ENCODE measurements at regions not wholly inside any gene's neighbourhood (a gene's known extent, or its start where the extent isn't known, plus 50 kb on each side); places are given as distances from the start of the nearest gene placed in this dataset.

DNA sequence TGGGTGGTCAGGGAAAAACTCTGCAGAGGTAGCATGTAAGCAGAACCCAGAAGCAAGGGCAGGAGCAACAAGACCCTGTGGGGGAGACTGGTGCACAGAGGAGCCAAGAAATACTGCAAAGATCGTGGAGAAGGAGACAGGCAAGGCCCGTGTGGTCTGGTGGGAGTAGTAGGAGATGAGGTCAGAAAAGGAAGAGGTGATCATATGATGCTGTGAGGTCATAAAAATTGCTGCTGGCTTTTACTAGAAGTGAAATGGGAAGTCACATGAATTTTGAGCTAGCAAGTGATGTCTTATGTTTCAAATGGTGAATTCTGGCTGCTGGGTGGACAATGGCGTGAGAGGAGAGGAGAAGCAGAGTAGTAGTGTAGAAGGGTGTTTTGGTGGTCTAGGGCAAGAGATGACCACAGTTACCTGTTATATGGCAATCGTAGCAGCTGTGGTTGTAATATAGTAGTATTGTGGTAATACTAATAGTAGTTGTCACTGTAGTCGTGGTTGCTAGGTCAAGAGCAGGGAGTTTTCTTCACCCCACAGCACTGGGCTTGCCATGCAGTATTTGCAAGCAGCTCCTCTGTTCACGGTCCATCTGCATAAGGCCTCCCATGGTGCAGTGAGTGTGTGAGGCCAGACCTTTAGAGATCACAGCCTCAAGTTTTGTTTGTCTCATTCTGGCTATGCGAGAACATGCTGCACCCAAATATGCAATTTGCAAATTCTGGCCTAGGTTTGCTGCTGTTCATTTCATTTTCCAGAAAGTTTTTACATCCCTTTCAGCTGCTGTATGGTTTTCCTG, 205.0 kb downstream of the TSHZ3 start:
- TF ChIP-seq GLIS3 (CRISPR knock-in tag; IDR thresholded peaks at IDR 0.05) (no peak), ZNF8 (CRISPR knock-in tag; IDR thresholded peaks at IDR 0.05) (no peak), ZNF70 (CRISPR knock-in tag; IDR thresholded peaks at IDR 0.05) (no peak), ZNF565 (CRISPR knock-in tag; conservative IDR thresholded peaks at IDR 0.05; ENCODE audit: low read depth) (no peak)
- TF ChIP-seq, protein P1, sequence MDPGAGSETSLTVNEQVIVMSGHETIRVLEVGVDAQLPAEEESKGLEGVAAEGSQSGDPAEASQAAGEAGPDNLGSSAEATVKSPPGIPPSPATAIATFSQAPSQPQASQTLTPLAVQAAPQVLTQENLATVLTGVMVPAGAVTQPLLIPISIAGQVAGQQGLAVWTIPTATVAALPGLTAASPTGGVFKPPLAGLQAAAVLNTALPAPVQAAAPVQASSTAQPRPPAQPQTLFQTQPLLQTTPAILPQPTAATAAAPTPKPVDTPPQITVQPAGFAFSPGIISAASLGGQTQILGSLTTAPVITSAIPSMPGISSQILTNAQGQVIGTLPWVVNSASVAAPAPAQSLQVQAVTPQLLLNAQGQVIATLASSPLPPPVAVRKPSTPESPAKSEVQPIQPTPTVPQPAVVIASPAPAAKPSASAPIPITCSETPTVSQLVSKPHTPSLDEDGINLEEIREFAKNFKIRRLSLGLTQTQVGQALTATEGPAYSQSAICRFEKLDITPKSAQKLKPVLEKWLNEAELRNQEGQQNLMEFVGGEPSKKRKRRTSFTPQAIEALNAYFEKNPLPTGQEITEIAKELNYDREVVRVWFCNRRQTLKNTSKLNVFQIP (CRISPR knock-in tag; IDR thresholded peaks at IDR 0.05; ENCODE audit: borderline replicate concordance, low read depth), result no peak
- TF ChIP-seq, protein P2, sequence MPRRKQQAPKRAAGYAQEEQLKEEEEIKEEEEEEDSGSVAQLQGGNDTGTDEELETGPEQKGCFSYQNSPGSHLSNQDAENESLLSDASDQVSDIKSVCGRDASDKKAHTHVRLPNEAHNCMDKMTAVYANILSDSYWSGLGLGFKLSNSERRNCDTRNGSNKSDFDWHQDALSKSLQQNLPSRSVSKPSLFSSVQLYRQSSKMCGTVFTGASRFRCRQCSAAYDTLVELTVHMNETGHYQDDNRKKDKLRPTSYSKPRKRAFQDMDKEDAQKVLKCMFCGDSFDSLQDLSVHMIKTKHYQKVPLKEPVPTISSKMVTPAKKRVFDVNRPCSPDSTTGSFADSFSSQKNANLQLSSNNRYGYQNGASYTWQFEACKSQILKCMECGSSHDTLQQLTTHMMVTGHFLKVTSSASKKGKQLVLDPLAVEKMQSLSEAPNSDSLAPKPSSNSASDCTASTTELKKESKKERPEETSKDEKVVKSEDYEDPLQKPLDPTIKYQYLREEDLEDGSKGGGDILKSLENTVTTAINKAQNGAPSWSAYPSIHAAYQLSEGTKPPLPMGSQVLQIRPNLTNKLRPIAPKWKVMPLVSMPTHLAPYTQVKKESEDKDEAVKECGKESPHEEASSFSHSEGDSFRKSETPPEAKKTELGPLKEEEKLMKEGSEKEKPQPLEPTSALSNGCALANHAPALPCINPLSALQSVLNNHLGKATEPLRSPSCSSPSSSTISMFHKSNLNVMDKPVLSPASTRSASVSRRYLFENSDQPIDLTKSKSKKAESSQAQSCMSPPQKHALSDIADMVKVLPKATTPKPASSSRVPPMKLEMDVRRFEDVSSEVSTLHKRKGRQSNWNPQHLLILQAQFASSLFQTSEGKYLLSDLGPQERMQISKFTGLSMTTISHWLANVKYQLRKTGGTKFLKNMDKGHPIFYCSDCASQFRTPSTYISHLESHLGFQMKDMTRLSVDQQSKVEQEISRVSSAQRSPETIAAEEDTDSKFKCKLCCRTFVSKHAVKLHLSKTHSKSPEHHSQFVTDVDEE (CRISPR knock-in tag; IDR thresholded peaks at IDR 0.05), result no peak
- TF ChIP-seq, protein P3, sequence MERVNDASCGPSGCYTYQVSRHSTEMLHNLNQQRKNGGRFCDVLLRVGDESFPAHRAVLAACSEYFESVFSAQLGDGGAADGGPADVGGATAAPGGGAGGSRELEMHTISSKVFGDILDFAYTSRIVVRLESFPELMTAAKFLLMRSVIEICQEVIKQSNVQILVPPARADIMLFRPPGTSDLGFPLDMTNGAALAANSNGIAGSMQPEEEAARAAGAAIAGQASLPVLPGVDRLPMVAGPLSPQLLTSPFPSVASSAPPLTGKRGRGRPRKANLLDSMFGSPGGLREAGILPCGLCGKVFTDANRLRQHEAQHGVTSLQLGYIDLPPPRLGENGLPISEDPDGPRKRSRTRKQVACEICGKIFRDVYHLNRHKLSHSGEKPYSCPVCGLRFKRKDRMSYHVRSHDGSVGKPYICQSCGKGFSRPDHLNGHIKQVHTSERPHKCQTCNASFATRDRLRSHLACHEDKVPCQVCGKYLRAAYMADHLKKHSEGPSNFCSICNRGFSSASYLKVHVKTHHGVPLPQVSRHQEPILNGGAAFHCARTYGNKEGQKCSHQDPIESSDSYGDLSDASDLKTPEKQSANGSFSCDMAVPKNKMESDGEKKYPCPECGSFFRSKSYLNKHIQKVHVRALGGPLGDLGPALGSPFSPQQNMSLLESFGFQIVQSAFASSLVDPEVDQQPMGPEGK (CRISPR knock-in tag; IDR thresholded peaks at IDR 0.05; ENCODE audit: borderline replicate concordance), result no peak
- ATAC-seq, result no peak

DNA sequence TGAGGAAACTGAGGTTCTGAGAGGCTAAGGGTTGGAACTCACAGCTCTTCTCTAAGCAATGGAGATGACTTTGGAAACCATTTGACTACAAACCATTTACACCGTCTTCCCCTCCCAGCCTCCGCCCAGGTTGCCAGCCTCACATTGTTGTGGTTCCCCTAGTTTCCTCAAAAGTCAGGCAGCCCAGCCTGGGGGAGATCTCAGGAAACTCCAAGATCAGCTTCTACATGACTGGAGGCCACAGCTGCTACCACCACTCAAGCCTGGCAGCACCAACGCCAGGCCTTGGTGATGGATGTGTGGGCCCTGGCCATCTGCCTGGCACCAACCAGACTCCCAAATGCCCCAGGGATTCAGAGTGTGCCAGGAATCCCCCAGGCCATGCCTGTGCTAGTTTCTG, 207.9 kb downstream of the TSHZ3 start:
- TF ChIP-seq ZC3H10 (CRISPR knock-in tag; IDR thresholded peaks at IDR 0.05) (no peak), GLIS3 (CRISPR knock-in tag; IDR thresholded peaks at IDR 0.05) (no peak), SNAI2 (CRISPR knock-in tag; IDR thresholded peaks at IDR 0.05) (no peak), TOX (CRISPR knock-in tag; IDR thresholded peaks at IDR 0.05; ENCODE audit: borderline replicate concordance) (no peak), BACH2 (CRISPR knock-in tag; IDR thresholded peaks at IDR 0.05; ENCODE audit: borderline replicate concordance) (no peak), ZFP30 (CRISPR knock-in tag; IDR thresholded peaks at IDR 0.05) (no peak), TCF4 (CRISPR knock-in tag; IDR thresholded peaks at IDR 0.05; ENCODE audit: borderline replicate concordance) (no peak), RARB (CRISPR knock-in tag; IDR thresholded peaks at IDR 0.05) (no peak), OSR1 (CRISPR knock-in tag; IDR thresholded peaks at IDR 0.05) (no peak), ZFP3 (CRISPR knock-in tag; IDR thresholded peaks at IDR 0.05) (no peak), PPARA (CRISPR knock-in tag; IDR thresholded peaks at IDR 0.05; ENCODE audit: borderline replicate concordance) (no peak), ESRRG (CRISPR knock-in tag; IDR thresholded peaks at IDR 0.05) (no peak), ZNF8 (CRISPR knock-in tag; IDR thresholded peaks at IDR 0.05) (no peak), ISL1 (CRISPR knock-in tag; IDR thresholded peaks at IDR 0.05) (no peak)
- TF ChIP-seq, protein P4, sequence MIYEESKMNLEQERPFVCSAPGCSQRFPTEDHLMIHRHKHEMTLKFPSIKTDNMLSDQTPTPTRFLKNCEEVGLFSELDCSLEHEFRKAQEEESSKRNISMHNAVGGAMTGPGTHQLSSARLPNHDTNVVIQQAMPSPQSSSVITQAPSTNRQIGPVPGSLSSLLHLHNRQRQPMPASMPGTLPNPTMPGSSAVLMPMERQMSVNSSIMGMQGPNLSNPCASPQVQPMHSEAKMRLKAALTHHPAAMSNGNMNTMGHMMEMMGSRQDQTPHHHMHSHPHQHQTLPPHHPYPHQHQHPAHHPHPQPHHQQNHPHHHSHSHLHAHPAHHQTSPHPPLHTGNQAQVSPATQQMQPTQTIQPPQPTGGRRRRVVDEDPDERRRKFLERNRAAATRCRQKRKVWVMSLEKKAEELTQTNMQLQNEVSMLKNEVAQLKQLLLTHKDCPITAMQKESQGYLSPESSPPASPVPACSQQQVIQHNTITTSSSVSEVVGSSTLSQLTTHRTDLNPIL (CRISPR knock-in tag; IDR thresholded peaks at IDR 0.05; ENCODE audit: low read depth), result no peak
- TF ChIP-seq, protein P1 (CRISPR knock-in tag; IDR thresholded peaks at IDR 0.05; ENCODE audit: borderline replicate concordance, low read depth), result no peak
- TF ChIP-seq, protein P2 (CRISPR knock-in tag; IDR thresholded peaks at IDR 0.05), result no peak
- TF ChIP-seq, protein P5, sequence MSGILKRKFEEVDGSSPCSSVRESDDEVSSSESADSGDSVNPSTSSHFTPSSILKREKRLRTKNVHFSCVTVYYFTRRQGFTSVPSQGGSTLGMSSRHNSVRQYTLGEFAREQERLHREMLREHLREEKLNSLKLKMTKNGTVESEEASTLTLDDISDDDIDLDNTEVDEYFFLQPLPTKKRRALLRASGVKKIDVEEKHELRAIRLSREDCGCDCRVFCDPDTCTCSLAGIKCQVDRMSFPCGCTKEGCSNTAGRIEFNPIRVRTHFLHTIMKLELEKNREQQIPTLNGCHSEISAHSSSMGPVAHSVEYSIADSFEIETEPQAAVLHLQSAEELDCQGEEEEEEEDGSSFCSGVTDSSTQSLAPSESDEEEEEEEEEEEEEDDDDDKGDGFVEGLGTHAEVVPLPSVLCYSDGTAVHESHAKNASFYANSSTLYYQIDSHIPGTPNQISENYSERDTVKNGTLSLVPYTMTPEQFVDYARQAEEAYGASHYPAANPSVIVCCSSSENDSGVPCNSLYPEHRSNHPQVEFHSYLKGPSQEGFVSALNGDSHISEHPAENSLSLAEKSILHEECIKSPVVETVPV (CRISPR knock-in tag; IDR thresholded peaks at IDR 0.05), result no peak
- ATAC-seq, result no peak

All from SK-N-SH treated with all-trans-retinoic acid at 6 μM for 48 hours (cell line).